ENCODE measurements at regions not wholly inside any gene's neighbourhood (a gene's known extent, or its start where the extent isn't known, plus 50 kb on each side); places are given as distances from the start of the nearest gene placed in this dataset.

GRCh38 chr15:39029741-39030140, 465.1 kb upstream of the RASGRP1 start:
- Histone ChIP-seq H3K36me3 (ENCODE audit: low read length) (no peaks in the 10 kb centered on the region), H3K27ac (ENCODE audit: low read depth, low read length) (no peak overlapping the region), H3K9me2 (replicated peaks; ENCODE audit: insufficient read depth, low read length) (no peaks in the 10 kb centered on the region), H3K9ac (ENCODE audit: low read length) (no peak overlapping the region), H3K4me2 (ENCODE audit: low read depth, low read length, poor library complexity, severe bottlenecking) (no peak overlapping the region), H3K79me2 (ENCODE audit: insufficient read depth, low read length) (no peaks in the 10 kb centered on the region), H4K20me1 (ENCODE audit: low read depth, low read length) (no peaks in the 10 kb centered on the region), H3F3A (ENCODE audit: insufficient read depth) (no peaks in the 10 kb centered on the region), H3K4me3 (ENCODE audit: insufficient read depth, low read length, poor library complexity, severe bottlenecking) (no peak overlapping the region), H3K9me3 (ENCODE audit: insufficient read depth, low read length) (no peaks in the 10 kb centered on the region), H2AFZ (ENCODE audit: low read depth, low read length, severe bottlenecking) (no peak overlapping the region), H3K27me3 (ENCODE audit: low read length) (no peaks in the 10 kb centered on the region)
- TF ChIP-seq EZH2phosphoT487 (conservative IDR thresholded peaks at IDR 0.05; ENCODE audit: low read length) (no peak), CTCF (IDR thresholded peaks at IDR 0.05; ENCODE audit: insufficient read depth, low read length, poor library complexity, severe bottlenecking) (no peak)

- Histone ChIP-seq H3K9me3 (ENCODE audit: insufficient read depth, low read length) (no peaks in the 10 kb centered on the region), H4K20me1 (ENCODE audit: low read depth, low read length) (no peaks in the 10 kb centered on the region), H3K9ac (ENCODE audit: low read length) (no peak overlapping the region), H3K9me2 (replicated peaks; ENCODE audit: insufficient read depth, low read length) (no peaks in the 10 kb centered on the region), H3F3A (ENCODE audit: insufficient read depth) (no peaks in the 10 kb centered on the region), H3K79me2 (ENCODE audit: insufficient read depth, low read length) (no peaks in the 10 kb centered on the region), H3K27ac (ENCODE audit: low read depth, low read length) (no peak overlapping the region), H3K27me3 (ENCODE audit: low read length) (no peaks in the 10 kb centered on the region), H3K4me3 (ENCODE audit: insufficient read depth, low read length, poor library complexity, severe bottlenecking) (no peak overlapping the region), H3K36me3 (ENCODE audit: low read length) (no peaks in the 10 kb centered on the region), H3K4me2 (ENCODE audit: low read depth, low read length, poor library complexity, severe bottlenecking) (no peak overlapping the region), H2AFZ (ENCODE audit: low read depth, low read length, severe bottlenecking) (no peak overlapping the region)
- TF ChIP-seq EZH2phosphoT487 (conservative IDR thresholded peaks at IDR 0.05; ENCODE audit: low read length) = no peak
- no peak for TF ChIP-seq CTCF (IDR thresholded peaks at IDR 0.05; ENCODE audit: insufficient read depth, low read length, poor library complexity, severe bottlenecking)
These were observed 465.9 kb upstream of the RASGRP1 start for GRCh38 chr15:39030291-39031070.

GRCh38 chr15:39031596-39031995, 467.0 kb upstream of the RASGRP1 start:
- Histone ChIP-seq H2AFZ (ENCODE audit: low read depth, low read length, severe bottlenecking) (no peak overlapping the region), H3K9me2 (replicated peaks; ENCODE audit: insufficient read depth, low read length) (no peaks in the 10 kb centered on the region), H3K27me3 (ENCODE audit: low read length) (no peaks in the 10 kb centered on the region), H3K36me3 (ENCODE audit: low read length) (no peaks in the 10 kb centered on the region), H4K20me1 (ENCODE audit: low read depth, low read length) (no peaks in the 10 kb centered on the region), H3F3A (ENCODE audit: insufficient read depth) (no peaks in the 10 kb centered on the region), H3K4me3 (ENCODE audit: insufficient read depth, low read length, poor library complexity, severe bottlenecking) (no peak overlapping the region), H3K4me2 (ENCODE audit: low read depth, low read length, poor library complexity, severe bottlenecking) (no peak overlapping the region), H3K9ac (ENCODE audit: low read length) (no peak overlapping the region), H3K9me3 (ENCODE audit: insufficient read depth, low read length) (no peaks in the 10 kb centered on the region), H3K27ac (ENCODE audit: low read depth, low read length) (no peak overlapping the region), H3K79me2 (ENCODE audit: insufficient read depth, low read length) (no peaks in the 10 kb centered on the region)
- no peak for TF ChIP-seq CTCF (IDR thresholded peaks at IDR 0.05; ENCODE audit: insufficient read depth, low read length, poor library complexity, severe bottlenecking)

All from SU-DHL-6 (cell line).